ENCODE measurements at regions not wholly inside any gene's neighbourhood (a gene's known extent, or its start where the extent isn't known, plus 50 kb on each side); places are given as distances from the start of the nearest gene placed in this dataset.

GRCh38 chr9:73474625-73475024, 323.0 kb downstream of the ANXA1 start:
- Histone ChIP-seq H3K79me2 (ENCODE audit: control insufficient read depth, insufficient read depth, low read length) (no peaks in the 10 kb centered on the region), H3K27ac (ENCODE audit: insufficient read depth, low read depth, low read length) (no peak overlapping the region), H3K4me2 (ENCODE audit: insufficient read depth, low read length) (no peak overlapping the region), H3K36me3 (ENCODE audit: control insufficient read depth in 2 of 2, extremely low read depth in 1 of 2, insufficient read depth in 2 of 2, low read length in 2 of 2) (no peaks in the 10 kb centered on the region), H3K27me3 (ENCODE audit: control insufficient read depth in 2 of 2, insufficient read depth in 2 of 2, low read length in 2 of 2) (no peaks in the 10 kb centered on the region), H2AFZ (ENCODE audit: low read depth, low read length) (no peak overlapping the region), H3K9me1 (replicated peaks; ENCODE audit: control insufficient read depth, extremely low read depth, insufficient read depth, low read length) (no peaks in the 10 kb centered on the region), H3K4me1 (ENCODE audit: control insufficient read depth, extremely low read depth, insufficient read depth, low read length) (no peaks in the 10 kb centered on the region), H3K9ac (replicated peaks; ENCODE audit: extremely low read depth, insufficient read depth, low read length) (no peak overlapping the region), H3K9me3 (replicated peaks; ENCODE audit: control insufficient read depth, insufficient read depth, low read length) (no peaks in the 10 kb centered on the region), H3K4me3 (replicated peaks in 1 of 3; ENCODE audit: insufficient read depth in 1 of 3, low read depth in 1 of 3, low read length in 3 of 3) (no peak overlapping the region), H4K20me1 (replicated peaks; ENCODE audit: control insufficient read depth, extremely low read depth, insufficient read depth, low read length) (no peaks in the 10 kb centered on the region)
- dilution Hi-C loops (cut with MboI; ENCODE audit: extremely low pct_ligation_motif_present, low sequenced_read_pairs): no loop called here
- CTCF ChIA-PET: no interaction called here
- TF ChIP-seq EZH2 (IDR thresholded peaks at IDR 0.05; ENCODE audit: borderline replicate concordance, low read depth, low read length, severe bottlenecking) (no peak), FOS (IDR thresholded peaks at IDR 0.05; ENCODE audit: borderline replicate concordance, insufficient read depth, low read length) (no peak), MYC (IDR thresholded peaks at IDR 0.05; ENCODE audit: low read depth, low read length) (no peak), CTCF (IDR thresholded peaks at IDR 0.05; ENCODE audit: extremely low read depth in 1 of 2, insufficient read depth in 1 of 2, low read depth in 1 of 2, low read length in 2 of 2) (no peak), GATA2 (IDR thresholded peaks at IDR 0.05; ENCODE audit: insufficient read depth, insufficient read length, low read depth, low read length) (no peak), POLR2AphosphoS5 (IDR thresholded peaks at IDR 0.05; ENCODE audit: insufficient read depth, low read depth, low read length) (no peak), POLR2A (IDR thresholded peaks at IDR 0.05; ENCODE audit: low read depth, low read length) (no peak), JUN (IDR thresholded peaks at IDR 0.05; ENCODE audit: borderline replicate concordance, insufficient read depth, insufficient read length, low read depth) (no peak), MAX (IDR thresholded peaks at IDR 0.05; ENCODE audit: insufficient read depth, insufficient read length) (no peak)
- POLR2A ChIA-PET: no interaction called here
- no peak for DNase-seq (ENCODE audit: low read depth, low spot score)
- FAIRE-seq: no peak
- no TSS peak for BruUV-seq (replicated peaks)
- intact Hi-C loops (cut with micrococcal nuclease): no loop called here

Data from endothelial cell of umbilical vein (primary cell).